ENCODE measurements at regions not wholly inside any gene's neighbourhood (a gene's known extent, or its start where the extent isn't known, plus 50 kb on each side); places are given as distances from the start of the nearest gene placed in this dataset.

- no peak for ATAC-seq
- no peak overlapping the region for H3K27ac ChIP-seq (ENCODE audit: low read depth)
- Mint-ChIP-seq H3K27ac (no peak overlapping the region), H3K27me3 (ENCODE audit: insufficient read depth, low read depth, poor library complexity) (no peaks in the 10 kb centered on the region), H3K4me3 (no peak overlapping the region), H3K4me1 (no peaks in the 10 kb centered on the region), H3K36me3 (ENCODE audit: low read depth) (no peaks in the 10 kb centered on the region), H3K9me3 (0 out of 3 replicates have a peak, but pooled peaks cover 3% of the 10 kb centered on the region)
- no peaks in the 10 kb centered on the region for H3K9me2 ChIP-seq (ENCODE audit: insufficient read depth)
- no peaks in the 10 kb centered on the region for H3K79me2 ChIP-seq (replicated peaks; ENCODE audit: insufficient read depth)
- no peaks in the 10 kb centered on the region for H3K27me3 ChIP-seq (ENCODE audit: insufficient read depth)
- no peak for DNase-seq (ENCODE audit: low spot score)
- no peak for TF ChIP-seq STAT1 (IDR thresholded peaks at IDR 0.05; ENCODE audit: unreplicated experiment)
- no peak for TF ChIP-seq JUNB (IDR thresholded peaks at IDR 0.05; ENCODE audit: unreplicated experiment)
- no peak for TF ChIP-seq EZH2 (IDR thresholded peaks at IDR 0.05; ENCODE audit: low read depth, unreplicated experiment)
- TF ChIP-seq ZNF114 (CRISPR knock-in tag; IDR thresholded peaks at IDR 0.05): no peak
- TF ChIP-seq NANOG (IDR thresholded peaks at IDR 0.05; ENCODE audit: borderline replicate concordance): no peak
- H3K4me3 ChIP-seq: no peak overlapping the region
- no peaks in the 10 kb centered on the region for H3F3A ChIP-seq (replicated peaks; ENCODE audit: low read depth)
- H4K20me1 ChIP-seq (replicated peaks; ENCODE audit: insufficient read depth): no peaks in the 10 kb centered on the region
- no peaks in the 10 kb centered on the region for H3K4me1 ChIP-seq (ENCODE audit: insufficient read depth)
- no peaks in the 10 kb centered on the region for H3K36me3 ChIP-seq (ENCODE audit: insufficient read depth)
- no peak overlapping the region for H2AFZ ChIP-seq
- no peak overlapping the region for H3K4me2 ChIP-seq
These were observed 2082.6 kb downstream of the MRPL39 start for GRCh38 chr21:23524685-23525084.

GRCh38 chr21:23522751-23523150, 2084.5 kb downstream of the MRPL39 start:
- no peak for DNase-seq (ENCODE audit: low spot score)
- no peak overlapping the region for H3K27ac Mint-ChIP-seq
- Histone ChIP-seq H3K27ac (ENCODE audit: low read depth) (no peak overlapping the region), H3F3A (replicated peaks; ENCODE audit: low read depth) (no peaks in the 10 kb centered on the region), H3K27me3 (ENCODE audit: insufficient read depth) (no peaks in the 10 kb centered on the region), H4K20me1 (replicated peaks; ENCODE audit: insufficient read depth) (no peaks in the 10 kb centered on the region), H3K36me3 (ENCODE audit: insufficient read depth) (no peaks in the 10 kb centered on the region), H2AFZ (no peak overlapping the region), H3K79me2 (replicated peaks; ENCODE audit: insufficient read depth) (no peaks in the 10 kb centered on the region), H3K4me2 (no peak overlapping the region), H3K4me1 (ENCODE audit: insufficient read depth) (no peaks in the 10 kb centered on the region), H3K9me2 (ENCODE audit: insufficient read depth) (no peaks in the 10 kb centered on the region), H3K4me3 (no peak overlapping the region)
- no peak for ATAC-seq
- TF ChIP-seq EZH2 (IDR thresholded peaks at IDR 0.05; ENCODE audit: low read depth, unreplicated experiment): no peak
- TF ChIP-seq, protein P1, sequence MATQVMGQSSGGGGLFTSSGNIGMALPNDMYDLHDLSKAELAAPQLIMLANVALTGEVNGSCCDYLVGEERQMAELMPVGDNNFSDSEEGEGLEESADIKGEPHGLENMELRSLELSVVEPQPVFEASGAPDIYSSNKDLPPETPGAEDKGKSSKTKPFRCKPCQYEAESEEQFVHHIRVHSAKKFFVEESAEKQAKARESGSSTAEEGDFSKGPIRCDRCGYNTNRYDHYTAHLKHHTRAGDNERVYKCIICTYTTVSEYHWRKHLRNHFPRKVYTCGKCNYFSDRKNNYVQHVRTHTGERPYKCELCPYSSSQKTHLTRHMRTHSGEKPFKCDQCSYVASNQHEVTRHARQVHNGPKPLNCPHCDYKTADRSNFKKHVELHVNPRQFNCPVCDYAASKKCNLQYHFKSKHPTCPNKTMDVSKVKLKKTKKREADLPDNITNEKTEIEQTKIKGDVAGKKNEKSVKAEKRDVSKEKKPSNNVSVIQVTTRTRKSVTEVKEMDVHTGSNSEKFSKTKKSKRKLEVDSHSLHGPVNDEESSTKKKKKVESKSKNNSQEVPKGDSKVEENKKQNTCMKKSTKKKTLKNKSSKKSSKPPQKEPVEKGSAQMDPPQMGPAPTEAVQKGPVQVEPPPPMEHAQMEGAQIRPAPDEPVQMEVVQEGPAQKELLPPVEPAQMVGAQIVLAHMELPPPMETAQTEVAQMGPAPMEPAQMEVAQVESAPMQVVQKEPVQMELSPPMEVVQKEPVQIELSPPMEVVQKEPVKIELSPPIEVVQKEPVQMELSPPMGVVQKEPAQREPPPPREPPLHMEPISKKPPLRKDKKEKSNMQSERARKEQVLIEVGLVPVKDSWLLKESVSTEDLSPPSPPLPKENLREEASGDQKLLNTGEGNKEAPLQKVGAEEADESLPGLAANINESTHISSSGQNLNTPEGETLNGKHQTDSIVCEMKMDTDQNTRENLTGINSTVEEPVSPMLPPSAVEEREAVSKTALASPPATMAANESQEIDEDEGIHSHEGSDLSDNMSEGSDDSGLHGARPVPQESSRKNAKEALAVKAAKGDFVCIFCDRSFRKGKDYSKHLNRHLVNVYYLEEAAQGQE (IDR thresholded peaks at IDR 0.05; ENCODE audit: unreplicated experiment): peak; percentile 53
- no peaks in the 10 kb centered on the region; the same call in 1 of the 3 replicates for H3K9me3 Mint-ChIP-seq
- H3K27me3 Mint-ChIP-seq (ENCODE audit: insufficient read depth, low read depth, poor library complexity): no peaks in the 10 kb centered on the region
- H3K36me3 Mint-ChIP-seq (ENCODE audit: low read depth): no peaks in the 10 kb centered on the region
- no peaks in the 10 kb centered on the region for H3K4me1 Mint-ChIP-seq
- no peak overlapping the region for H3K4me3 Mint-ChIP-seq

GRCh38 chr21:23507501-23507900, 2099.8 kb downstream of the MRPL39 start:
- no peak for DNase-seq (ENCODE audit: low spot score)
- no peaks in the 10 kb centered on the region; the same call in 1 of the 2 replicates for H3K9me2 ChIP-seq (ENCODE audit: insufficient read depth)
- H3F3A ChIP-seq (replicated peaks; ENCODE audit: low read depth): no peaks in the 10 kb centered on the region
- H3K36me3 ChIP-seq (ENCODE audit: insufficient read depth): no peaks in the 10 kb centered on the region
- H3K4me2 ChIP-seq: no peak overlapping the region
- Mint-ChIP-seq H3K4me3 (no peak overlapping the region), H3K9me3 (no peaks in the 10 kb centered on the region; the same call in 2 of the 3 replicates), H3K27ac (no peak overlapping the region), H3K4me1 (peaks cover 3% of the 10 kb centered on the region; the same call in 1 of the 3 replicates), H3K27me3 (ENCODE audit: insufficient read depth, low read depth, poor library complexity) (peaks cover 2% of the 10 kb centered on the region), H3K36me3 (ENCODE audit: low read depth) (no peaks in the 10 kb centered on the region)
- H3K4me3 ChIP-seq: no peak overlapping the region
- no peaks in the 10 kb centered on the region for H4K20me1 ChIP-seq (replicated peaks; ENCODE audit: insufficient read depth)
- H3K27me3 ChIP-seq (ENCODE audit: insufficient read depth): no peaks in the 10 kb centered on the region
- no peak overlapping the region for H3K27ac ChIP-seq (ENCODE audit: low read depth)
- ATAC-seq: no peak
- H3K79me2 ChIP-seq (replicated peaks; ENCODE audit: insufficient read depth): no peaks in the 10 kb centered on the region
- TF ChIP-seq, protein P1 (IDR thresholded peaks at IDR 0.05; ENCODE audit: unreplicated experiment): no peak
- TF ChIP-seq ZNF114 (CRISPR knock-in tag; IDR thresholded peaks at IDR 0.05) (no peak), NANOG (IDR thresholded peaks at IDR 0.05; ENCODE audit: borderline replicate concordance) (no peak), STAT1 (IDR thresholded peaks at IDR 0.05; ENCODE audit: unreplicated experiment) (no peak), JUNB (IDR thresholded peaks at IDR 0.05; ENCODE audit: unreplicated experiment) (no peak), EZH2phosphoT487 (IDR thresholded peaks at IDR 0.05; ENCODE audit: unreplicated experiment) (no peak), EZH2 (IDR thresholded peaks at IDR 0.05; ENCODE audit: low read depth, unreplicated experiment) (no peak)
- TF ChIP-seq, protein P2, sequence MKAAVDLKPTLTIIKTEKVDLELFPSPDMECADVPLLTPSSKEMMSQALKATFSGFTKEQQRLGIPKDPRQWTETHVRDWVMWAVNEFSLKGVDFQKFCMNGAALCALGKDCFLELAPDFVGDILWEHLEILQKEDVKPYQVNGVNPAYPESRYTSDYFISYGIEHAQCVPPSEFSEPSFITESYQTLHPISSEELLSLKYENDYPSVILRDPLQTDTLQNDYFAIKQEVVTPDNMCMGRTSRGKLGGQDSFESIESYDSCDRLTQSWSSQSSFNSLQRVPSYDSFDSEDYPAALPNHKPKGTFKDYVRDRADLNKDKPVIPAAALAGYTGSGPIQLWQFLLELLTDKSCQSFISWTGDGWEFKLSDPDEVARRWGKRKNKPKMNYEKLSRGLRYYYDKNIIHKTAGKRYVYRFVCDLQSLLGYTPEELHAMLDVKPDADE (IDR thresholded peaks at IDR 0.05): no peak
- H2AFZ ChIP-seq: no peak overlapping the region
- no peaks in the 10 kb centered on the region for H3K4me1 ChIP-seq (ENCODE audit: insufficient read depth)

Data from GM23338 (cell line).